ENCODE measurements at regions not wholly inside any gene's neighbourhood (a gene's known extent, or its start where the extent isn't known, plus 50 kb on each side); places are given as distances from the start of the nearest gene placed in this dataset.
"Not testable (repeated sequence)": the region's sequence is repeated elsewhere in the genome, so short reads cannot be mapped to it uniquely, and the experiment has no call there.

DNA sequence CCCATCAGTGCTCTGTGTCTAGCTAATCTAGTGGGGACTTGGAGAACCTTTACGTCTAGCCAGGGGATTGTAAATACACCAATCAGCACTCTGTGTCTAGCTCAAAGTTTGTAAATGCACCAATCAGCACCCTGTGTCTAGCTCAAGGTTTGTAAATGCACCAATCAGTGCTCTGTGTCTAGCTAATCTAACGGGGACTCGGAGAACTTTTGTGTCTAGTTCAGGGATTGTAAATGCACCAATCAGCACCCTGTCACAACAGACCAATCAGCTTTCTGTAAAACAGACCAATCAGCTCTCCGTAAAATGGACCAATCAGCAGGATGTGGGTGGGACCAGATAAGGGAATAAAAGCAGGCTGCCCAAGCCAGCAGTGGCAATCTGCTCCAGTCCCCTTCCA lies 268.3 kb upstream of the MKLN1 start:
- TF ChIP-seq, protein P1, sequence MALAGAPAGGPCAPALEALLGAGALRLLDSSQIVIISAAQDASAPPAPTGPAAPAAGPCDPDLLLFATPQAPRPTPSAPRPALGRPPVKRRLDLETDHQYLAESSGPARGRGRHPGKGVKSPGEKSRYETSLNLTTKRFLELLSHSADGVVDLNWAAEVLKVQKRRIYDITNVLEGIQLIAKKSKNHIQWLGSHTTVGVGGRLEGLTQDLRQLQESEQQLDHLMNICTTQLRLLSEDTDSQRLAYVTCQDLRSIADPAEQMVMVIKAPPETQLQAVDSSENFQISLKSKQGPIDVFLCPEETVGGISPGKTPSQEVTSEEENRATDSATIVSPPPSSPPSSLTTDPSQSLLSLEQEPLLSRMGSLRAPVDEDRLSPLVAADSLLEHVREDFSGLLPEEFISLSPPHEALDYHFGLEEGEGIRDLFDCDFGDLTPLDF (CRISPR knock-in tag; IDR thresholded peaks at IDR 0.05), result not testable (repeated sequence)
- TF ChIP-seq, protein P2, sequence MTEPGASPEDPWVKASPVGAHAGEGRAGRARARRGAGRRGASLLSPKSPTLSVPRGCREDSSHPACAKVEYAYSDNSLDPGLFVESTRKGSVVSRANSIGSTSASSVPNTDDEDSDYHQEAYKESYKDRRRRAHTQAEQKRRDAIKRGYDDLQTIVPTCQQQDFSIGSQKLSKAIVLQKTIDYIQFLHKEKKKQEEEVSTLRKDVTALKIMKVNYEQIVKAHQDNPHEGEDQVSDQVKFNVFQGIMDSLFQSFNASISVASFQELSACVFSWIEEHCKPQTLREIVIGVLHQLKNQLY (CRISPR knock-in tag; IDR thresholded peaks at IDR 0.05), result not testable (repeated sequence)
- TF ChIP-seq, protein P3, sequence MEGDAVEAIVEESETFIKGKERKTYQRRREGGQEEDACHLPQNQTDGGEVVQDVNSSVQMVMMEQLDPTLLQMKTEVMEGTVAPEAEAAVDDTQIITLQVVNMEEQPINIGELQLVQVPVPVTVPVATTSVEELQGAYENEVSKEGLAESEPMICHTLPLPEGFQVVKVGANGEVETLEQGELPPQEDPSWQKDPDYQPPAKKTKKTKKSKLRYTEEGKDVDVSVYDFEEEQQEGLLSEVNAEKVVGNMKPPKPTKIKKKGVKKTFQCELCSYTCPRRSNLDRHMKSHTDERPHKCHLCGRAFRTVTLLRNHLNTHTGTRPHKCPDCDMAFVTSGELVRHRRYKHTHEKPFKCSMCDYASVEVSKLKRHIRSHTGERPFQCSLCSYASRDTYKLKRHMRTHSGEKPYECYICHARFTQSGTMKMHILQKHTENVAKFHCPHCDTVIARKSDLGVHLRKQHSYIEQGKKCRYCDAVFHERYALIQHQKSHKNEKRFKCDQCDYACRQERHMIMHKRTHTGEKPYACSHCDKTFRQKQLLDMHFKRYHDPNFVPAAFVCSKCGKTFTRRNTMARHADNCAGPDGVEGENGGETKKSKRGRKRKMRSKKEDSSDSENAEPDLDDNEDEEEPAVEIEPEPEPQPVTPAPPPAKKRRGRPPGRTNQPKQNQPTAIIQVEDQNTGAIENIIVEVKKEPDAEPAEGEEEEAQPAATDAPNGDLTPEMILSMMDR (IDR thresholded peaks at IDR 0.05), result not testable (repeated sequence)
- TF ChIP-seq NFYB (CRISPR knock-in tag; conservative IDR thresholded peaks at IDR 0.05; ENCODE audit: low read depth); NR2C2 (CRISPR knock-in tag; IDR thresholded peaks at IDR 0.05); ZNF423 (CRISPR knock-in tag; IDR thresholded peaks at IDR 0.05): not testable (repeated sequence)
- TF ChIP-seq, protein P4, sequence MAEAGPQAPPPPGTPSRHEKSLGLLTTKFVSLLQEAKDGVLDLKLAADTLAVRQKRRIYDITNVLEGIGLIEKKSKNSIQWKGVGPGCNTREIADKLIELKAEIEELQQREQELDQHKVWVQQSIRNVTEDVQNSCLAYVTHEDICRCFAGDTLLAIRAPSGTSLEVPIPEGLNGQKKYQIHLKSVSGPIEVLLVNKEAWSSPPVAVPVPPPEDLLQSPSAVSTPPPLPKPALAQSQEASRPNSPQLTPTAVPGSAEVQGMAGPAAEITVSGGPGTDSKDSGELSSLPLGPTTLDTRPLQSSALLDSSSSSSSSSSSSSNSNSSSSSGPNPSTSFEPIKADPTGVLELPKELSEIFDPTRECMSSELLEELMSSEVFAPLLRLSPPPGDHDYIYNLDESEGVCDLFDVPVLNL (CRISPR knock-in tag; IDR thresholded peaks at IDR 0.05; ENCODE audit: borderline replicate concordance, low read depth), result not testable (repeated sequence)
- TF ChIP-seq, protein P5, sequence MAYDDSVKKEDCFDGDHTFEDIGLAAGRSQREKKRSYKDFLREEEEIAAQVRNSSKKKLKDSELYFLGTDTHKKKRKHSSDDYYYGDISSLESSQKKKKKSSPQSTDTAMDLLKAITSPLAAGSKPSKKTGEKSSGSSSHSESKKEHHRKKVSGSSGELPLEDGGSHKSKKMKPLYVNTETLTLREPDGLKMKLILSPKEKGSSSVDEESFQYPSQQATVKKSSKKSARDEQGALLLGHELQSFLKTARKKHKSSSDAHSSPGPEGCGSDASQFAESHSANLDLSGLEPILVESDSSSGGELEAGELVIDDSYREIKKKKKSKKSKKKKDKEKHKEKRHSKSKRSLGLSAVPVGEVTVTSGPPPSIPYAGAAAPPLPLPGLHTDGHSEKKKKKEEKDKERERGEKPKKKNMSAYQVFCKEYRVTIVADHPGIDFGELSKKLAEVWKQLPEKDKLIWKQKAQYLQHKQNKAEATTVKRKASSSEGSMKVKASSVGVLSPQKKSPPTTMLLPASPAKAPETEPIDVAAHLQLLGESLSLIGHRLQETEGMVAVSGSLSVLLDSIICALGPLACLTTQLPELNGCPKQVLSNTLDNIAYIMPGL (CRISPR knock-in tag; IDR thresholded peaks at IDR 0.05), result not testable (repeated sequence)
- TF ChIP-seq, protein P6, sequence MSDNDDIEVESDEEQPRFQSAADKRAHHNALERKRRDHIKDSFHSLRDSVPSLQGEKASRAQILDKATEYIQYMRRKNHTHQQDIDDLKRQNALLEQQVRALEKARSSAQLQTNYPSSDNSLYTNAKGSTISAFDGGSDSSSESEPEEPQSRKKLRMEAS (CRISPR knock-in tag; IDR thresholded peaks at IDR 0.05), result not testable (repeated sequence)
- TF ChIP-seq, protein P7, sequence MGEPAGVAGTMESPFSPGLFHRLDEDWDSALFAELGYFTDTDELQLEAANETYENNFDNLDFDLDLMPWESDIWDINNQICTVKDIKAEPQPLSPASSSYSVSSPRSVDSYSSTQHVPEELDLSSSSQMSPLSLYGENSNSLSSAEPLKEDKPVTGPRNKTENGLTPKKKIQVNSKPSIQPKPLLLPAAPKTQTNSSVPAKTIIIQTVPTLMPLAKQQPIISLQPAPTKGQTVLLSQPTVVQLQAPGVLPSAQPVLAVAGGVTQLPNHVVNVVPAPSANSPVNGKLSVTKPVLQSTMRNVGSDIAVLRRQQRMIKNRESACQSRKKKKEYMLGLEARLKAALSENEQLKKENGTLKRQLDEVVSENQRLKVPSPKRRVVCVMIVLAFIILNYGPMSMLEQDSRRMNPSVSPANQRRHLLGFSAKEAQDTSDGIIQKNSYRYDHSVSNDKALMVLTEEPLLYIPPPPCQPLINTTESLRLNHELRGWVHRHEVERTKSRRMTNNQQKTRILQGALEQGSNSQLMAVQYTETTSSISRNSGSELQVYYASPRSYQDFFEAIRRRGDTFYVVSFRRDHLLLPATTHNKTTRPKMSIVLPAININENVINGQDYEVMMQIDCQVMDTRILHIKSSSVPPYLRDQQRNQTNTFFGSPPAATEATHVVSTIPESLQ (CRISPR knock-in tag; IDR thresholded peaks at IDR 0.05), result not testable (repeated sequence)

All from WTC11 (cell line).